ENCODE measurements at regions not wholly inside any gene's neighbourhood (a gene's known extent, or its start where the extent isn't known, plus 50 kb on each side); places are given as distances from the start of the nearest gene placed in this dataset.

GRCh38 chr16:8182761-8183160 is 407.6 kb downstream of the TMEM114 start:
- TF ChIP-seq TAF1 (IDR thresholded peaks at IDR 0.05; ENCODE audit: borderline replicate concordance, insufficient read depth, low read length) (no peak), REST (IDR thresholded peaks at IDR 0.05; ENCODE audit: insufficient read depth in 1 of 2, low read depth in 2 of 2, low read length in 2 of 2) (no peak)

All from PFSK-1 (cell line).